ENCODE measurements at regions not wholly inside any gene's neighbourhood (a gene's known extent, or its start where the extent isn't known, plus 50 kb on each side); places are given as distances from the start of the nearest gene placed in this dataset.

DNA sequence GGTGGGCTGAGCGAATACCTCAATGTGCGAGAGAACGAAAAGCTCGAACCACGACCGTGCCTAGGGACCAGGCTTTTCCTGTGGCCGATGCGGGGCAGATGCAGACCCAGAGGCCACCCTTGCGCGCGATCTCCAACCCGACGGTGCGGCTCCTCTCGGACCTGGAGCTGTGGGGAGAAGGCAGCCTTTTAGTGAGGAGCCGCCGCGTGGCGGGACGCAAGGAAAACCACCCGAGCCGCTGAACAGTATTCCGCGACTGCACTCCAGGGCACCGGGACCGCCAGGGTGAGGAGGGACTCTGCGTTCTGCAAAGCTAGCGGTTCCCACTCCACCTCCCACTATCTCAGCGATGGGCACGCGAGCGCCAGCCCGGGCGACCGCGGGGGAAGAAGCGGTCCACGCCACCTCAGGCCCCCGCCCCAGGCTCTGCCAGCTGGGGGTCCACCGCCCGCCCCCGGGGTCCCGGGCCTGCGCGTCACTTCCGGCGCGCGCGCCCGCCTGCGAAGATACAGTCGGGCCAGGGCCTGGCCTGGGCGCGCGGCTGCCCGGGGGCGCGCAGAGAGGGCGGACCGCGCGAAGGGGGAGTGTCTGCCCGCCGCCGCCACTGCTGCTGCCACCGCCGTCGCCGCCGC is 66.5 kb upstream of the PRKACB start (continued):
- TF ChIP-seq IFI16 (CRISPR knock-in tag; IDR thresholded peaks at IDR 0.05) (no peak), ZNF263 (CRISPR knock-in tag; IDR thresholded peaks at IDR 0.05; ENCODE audit: borderline replicate concordance) (no peak), ZBED1 (IDR thresholded peaks at IDR 0.05) (no peak), HMG20B (CRISPR knock-in tag; IDR thresholded peaks at IDR 0.05) (no peak), CEBPZ (IDR thresholded peaks at IDR 0.05; ENCODE audit: borderline replicate concordance, low read depth, low read length) (no peak), SREBF1 (IDR thresholded peaks at IDR 0.05; ENCODE audit: borderline replicate concordance, low read depth, low read length) (no peak), ZNF121 (CRISPR knock-in tag; conservative IDR thresholded peaks at IDR 0.05) (no peak), FOXA3 (CRISPR knock-in tag; conservative IDR thresholded peaks at IDR 0.05 in 1 of 2, IDR thresholded peaks at IDR 0.05 in 1 of 2) (no peak), JUN (IDR thresholded peaks at IDR 0.05; ENCODE audit: borderline replicate concordance, low read depth, low read length) (no peak), JUN (CRISPR knock-in tag; IDR thresholded peaks at IDR 0.05; ENCODE audit: borderline replicate concordance) (no peak), ETV6 (IDR thresholded peaks at IDR 0.05; ENCODE audit: borderline replicate concordance in 1 of 2, low read depth in 2 of 2, low read length in 1 of 2) (no peak), ETV6 (CRISPR knock-in tag; IDR thresholded peaks at IDR 0.05; ENCODE audit: borderline replicate concordance) (no peak), ZNF518B (CRISPR knock-in tag; IDR thresholded peaks at IDR 0.05) (no peak), U2AF2 (optimal IDR thresholded peaks at IDR 0.05; ENCODE audit: low read depth, low read length) (no peak), THAP7 (CRISPR knock-in tag; IDR thresholded peaks at IDR 0.05) (no peak), STAG1 (CRISPR knock-in tag; IDR thresholded peaks at IDR 0.05; ENCODE audit: borderline replicate concordance) (no peak), YBX1 (IDR thresholded peaks at IDR 0.05) (no peak), MCM5 (IDR thresholded peaks at IDR 0.05; ENCODE audit: low read depth) (no peak), DNMT1 (IDR thresholded peaks at IDR 0.05) (no peak), POLR2AphosphoS2 (IDR thresholded peaks at IDR 0.05; ENCODE audit: low read length) (no peak)
- TF ChIP-seq, protein P1, sequence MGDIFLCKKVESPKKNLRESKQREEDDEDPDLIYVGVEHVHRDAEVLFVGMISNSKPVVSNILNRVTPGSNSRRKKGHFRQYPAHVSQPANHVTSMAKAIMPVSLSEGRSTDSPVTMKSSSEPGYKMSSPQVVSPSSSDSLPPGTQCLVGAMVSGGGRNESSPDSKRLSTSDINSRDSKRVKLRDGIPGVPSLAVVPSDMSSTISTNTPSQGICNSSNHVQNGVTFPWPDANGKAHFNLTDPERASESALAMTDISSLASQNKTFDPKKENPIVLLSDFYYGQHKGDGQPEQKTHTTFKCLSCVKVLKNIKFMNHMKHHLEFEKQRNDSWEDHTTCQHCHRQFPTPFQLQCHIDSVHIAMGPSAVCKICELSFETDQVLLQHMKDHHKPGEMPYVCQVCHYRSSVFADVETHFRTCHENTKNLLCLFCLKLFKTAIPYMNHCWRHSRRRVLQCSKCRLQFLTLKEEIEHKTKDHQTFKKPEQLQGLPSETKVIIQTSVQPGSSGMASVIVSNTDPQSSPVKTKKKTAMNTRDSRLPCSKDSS (IDR thresholded peaks at IDR 0.05; ENCODE audit: low read depth, partially characterized antibody), result no peak

All from K562 (cell line).